ENCODE measurements at regions not wholly inside any gene's neighbourhood (a gene's known extent, or its start where the extent isn't known, plus 50 kb on each side); places are given as distances from the start of the nearest gene placed in this dataset.
"Not testable (repeated sequence)": the region's sequence is repeated elsewhere in the genome, so short reads cannot be mapped to it uniquely, and the experiment has no call there.

DNA sequence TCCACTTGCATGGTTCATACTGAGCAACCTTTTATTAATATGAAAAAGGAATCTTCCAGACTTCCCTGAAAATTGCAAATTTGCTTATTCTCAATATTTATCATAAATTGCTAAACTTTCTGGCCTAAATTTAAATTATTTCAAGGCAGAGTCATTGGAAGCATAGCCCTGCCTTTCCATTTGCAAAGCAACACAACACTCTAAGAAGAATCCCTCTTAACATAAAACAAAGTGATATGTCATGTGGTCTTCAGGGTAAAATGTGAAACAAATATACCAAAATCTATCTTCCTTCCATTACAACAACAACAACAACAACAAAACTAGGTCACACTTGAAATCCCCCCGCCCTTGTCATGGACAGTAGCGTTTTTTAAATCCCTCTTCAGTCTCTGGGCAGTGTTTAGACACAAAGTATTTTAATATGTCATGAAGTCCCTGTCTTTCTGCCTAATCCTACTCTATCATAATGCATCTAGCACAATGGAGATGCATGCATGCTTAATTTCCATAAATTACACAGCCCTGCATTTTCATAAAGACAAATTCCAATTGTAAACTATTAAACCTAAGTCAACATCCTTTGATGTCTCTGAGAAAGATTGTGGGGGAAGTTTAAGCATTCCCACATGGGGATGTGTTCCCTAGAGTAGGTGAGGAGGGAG, 668.9 kb upstream of the LCORL start:
- TF ChIP-seq, protein P1, sequence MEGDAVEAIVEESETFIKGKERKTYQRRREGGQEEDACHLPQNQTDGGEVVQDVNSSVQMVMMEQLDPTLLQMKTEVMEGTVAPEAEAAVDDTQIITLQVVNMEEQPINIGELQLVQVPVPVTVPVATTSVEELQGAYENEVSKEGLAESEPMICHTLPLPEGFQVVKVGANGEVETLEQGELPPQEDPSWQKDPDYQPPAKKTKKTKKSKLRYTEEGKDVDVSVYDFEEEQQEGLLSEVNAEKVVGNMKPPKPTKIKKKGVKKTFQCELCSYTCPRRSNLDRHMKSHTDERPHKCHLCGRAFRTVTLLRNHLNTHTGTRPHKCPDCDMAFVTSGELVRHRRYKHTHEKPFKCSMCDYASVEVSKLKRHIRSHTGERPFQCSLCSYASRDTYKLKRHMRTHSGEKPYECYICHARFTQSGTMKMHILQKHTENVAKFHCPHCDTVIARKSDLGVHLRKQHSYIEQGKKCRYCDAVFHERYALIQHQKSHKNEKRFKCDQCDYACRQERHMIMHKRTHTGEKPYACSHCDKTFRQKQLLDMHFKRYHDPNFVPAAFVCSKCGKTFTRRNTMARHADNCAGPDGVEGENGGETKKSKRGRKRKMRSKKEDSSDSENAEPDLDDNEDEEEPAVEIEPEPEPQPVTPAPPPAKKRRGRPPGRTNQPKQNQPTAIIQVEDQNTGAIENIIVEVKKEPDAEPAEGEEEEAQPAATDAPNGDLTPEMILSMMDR (IDR thresholded peaks at IDR 0.05), result no peak
- Histone ChIP-seq H3K27me3 (no peaks in the 10 kb centered on the region), H3K9me3 (no peaks in the 10 kb centered on the region), H3K27ac (no peak overlapping the region), H3K4me3 (no peak overlapping the region), H3K36me3 (no peaks in the 10 kb centered on the region), H3K4me1 (no peaks in the 10 kb centered on the region)
- no peak for DNase-seq (ENCODE audit: low spot score in 2 of 2)
- intact Hi-C loops (cut with DNase I), result no loop called here

DNA sequence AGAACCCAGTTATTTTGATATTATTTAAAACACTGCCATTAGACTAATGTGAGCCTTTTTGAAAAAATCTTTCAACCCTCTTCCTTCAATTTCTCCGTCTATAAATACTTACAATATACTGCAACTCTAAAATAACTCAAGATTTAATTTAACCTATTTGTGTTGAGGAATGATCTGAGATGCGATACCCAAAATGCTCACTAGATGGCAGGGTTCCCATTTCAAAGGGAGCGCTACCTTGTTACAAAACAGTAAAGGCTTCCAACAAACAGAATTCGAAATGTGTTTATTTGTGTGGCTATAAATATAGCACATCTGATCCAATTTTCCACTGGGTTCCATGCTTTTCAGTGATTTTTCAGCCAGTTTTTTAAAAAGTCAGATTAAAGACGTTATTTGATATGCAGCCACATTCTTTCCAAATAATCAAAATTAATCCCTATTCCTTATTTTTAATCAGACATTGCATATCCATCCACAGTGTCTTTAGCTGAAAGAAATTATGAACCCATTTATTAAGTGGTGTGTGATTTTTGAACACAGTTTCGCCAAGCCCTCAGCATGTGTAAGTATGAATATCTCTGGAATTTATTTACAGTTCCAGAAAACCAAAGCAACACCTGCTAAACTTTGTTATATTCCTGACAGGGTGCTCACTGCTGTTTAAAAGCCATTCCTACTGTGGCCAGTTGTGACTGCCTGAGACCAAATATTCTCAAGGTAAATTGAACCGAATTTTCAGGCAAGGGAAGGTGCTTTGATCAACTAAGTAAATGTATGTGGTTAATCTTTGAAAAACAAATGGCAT, 668.0 kb upstream of the LCORL start:
- H3K9me3 ChIP-seq, result no peaks in the 10 kb centered on the region
- H3K4me1 ChIP-seq, result no peaks in the 10 kb centered on the region
- TF ChIP-seq, protein P1 (IDR thresholded peaks at IDR 0.05), result peak in 2 of 3 experiments; percentile 53 to 80
- no peak overlapping the region for H3K27ac ChIP-seq
- DNase-seq (ENCODE audit: low spot score in 2 of 2), result no peak
- intact Hi-C loops (cut with DNase I), result loop anchor here (10.0 kb wide), 1 partner anchor 1995 kb away; no protein-coding TSS in a partner anchor
- H3K36me3 ChIP-seq, result no peaks in the 10 kb centered on the region
- H3K27me3 ChIP-seq, result no peaks in the 10 kb centered on the region
- H3K4me3 ChIP-seq, result no peak overlapping the region

DNA sequence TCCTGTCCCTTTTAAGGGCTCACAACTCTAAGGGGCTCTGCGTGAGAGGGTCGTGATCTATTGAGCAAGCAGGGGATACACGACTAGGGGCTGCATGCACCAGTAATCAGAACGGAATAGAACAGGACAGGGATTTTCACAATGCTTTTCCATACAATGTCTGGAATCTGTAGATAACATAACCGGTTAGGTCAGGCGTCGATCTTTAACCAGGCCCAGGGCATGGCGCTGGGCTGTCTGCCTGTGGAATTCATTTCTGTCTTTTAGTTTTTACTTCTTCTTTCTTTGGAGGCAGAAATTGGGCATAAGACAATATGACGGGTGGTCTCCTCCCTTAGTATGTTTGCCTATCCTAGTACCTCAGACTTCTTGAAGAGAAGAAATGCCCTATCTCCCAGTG, 666.8 kb upstream of the LCORL start:
- not testable (repeated sequence) for DNase-seq (ENCODE audit: low spot score in 2 of 2); H3K27me3 ChIP-seq; H3K27ac ChIP-seq; H3K9me3 ChIP-seq; H3K36me3 ChIP-seq; H3K4me1 ChIP-seq; H3K4me3 ChIP-seq
- intact Hi-C loops (cut with DNase I), result loop anchor here (10.0 kb wide), 1 partner anchor 1996 kb away; no protein-coding TSS in a partner anchor

DNA sequence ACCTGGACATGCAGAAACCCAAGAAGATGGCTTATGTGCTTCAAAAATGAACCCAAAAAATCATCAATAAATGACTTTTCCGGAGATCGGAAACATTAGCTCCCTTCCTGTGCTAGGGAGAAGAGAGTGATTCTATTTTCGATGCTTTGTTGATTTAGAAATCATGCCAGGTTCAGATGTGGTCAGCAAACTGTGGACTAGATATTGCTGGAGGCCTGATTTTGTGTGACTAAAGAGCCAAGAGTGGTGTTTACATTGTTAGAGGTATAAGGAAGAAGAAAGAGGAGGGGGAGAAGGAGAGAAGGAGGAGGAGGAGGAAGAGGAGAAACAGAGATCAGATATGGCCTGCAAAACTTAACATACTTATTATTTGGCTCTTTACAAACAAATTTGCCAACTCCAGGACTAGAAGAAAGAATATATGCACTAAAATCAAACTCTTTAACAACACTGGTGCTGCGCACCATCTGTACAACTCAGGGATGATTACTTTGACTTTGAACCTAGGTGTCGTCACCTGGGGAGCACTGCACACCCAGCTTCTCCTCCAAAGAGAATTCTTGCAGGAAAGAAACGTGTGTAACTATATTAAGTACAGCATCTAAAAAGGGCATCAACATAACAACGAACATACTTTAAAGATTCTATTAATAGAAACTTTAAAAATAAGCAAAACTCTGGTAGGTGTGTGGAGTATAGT, 664.9 kb upstream of the LCORL start:
- no peaks in the 10 kb centered on the region for H3K27me3 ChIP-seq
- no peak for DNase-seq (ENCODE audit: low spot score in 2 of 2)
- H3K36me3 ChIP-seq, result no peaks in the 10 kb centered on the region
- H3K9me3 ChIP-seq, result no peaks in the 10 kb centered on the region
- TF ChIP-seq, protein P1 (IDR thresholded peaks at IDR 0.05), result no peak
- H3K4me3 ChIP-seq, result no peak overlapping the region
- no peak overlapping the region for H3K27ac ChIP-seq
- no peaks in the 10 kb centered on the region for H3K4me1 ChIP-seq
- intact Hi-C loops (cut with DNase I), result loop anchor here (10.0 kb wide), 1 partner anchor 1998 kb away; no protein-coding TSS in a partner anchor

DNA sequence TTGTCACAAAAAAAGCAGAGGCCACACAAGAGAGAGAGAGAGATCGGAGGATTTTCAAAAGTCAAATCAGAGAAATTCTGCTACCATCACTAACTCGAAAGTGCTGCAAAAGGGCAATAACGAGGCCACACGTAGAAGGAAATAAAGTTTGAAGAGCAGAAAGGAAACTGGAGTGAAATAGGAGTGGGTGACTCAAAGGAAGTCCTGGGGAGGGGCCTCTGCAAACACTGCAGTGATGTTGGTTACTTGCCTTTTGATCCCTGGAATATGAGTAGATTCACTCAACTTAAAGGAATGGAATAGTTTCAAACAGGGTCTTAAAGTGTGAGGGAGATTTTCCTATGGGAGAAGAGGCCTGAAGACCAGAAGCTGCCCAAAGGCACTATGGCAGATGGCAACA, 663.4 kb upstream of the LCORL start:
- H3K4me1 ChIP-seq, result no peaks in the 10 kb centered on the region
- H3K36me3 ChIP-seq, result no peaks in the 10 kb centered on the region
- H3K9me3 ChIP-seq, result no peaks in the 10 kb centered on the region
- DNase-seq (ENCODE audit: low spot score in 2 of 2), result no peak
- no peaks in the 10 kb centered on the region for H3K27me3 ChIP-seq
- H3K27ac ChIP-seq, result no peak overlapping the region
- H3K4me3 ChIP-seq, result no peak overlapping the region
- intact Hi-C loops (cut with DNase I), result loop anchor here (10.0 kb wide), 1 partner anchor 2000 kb away; no protein-coding TSS in a partner anchor
- TF ChIP-seq, protein P1 (IDR thresholded peaks at IDR 0.05), result no peak

DNA sequence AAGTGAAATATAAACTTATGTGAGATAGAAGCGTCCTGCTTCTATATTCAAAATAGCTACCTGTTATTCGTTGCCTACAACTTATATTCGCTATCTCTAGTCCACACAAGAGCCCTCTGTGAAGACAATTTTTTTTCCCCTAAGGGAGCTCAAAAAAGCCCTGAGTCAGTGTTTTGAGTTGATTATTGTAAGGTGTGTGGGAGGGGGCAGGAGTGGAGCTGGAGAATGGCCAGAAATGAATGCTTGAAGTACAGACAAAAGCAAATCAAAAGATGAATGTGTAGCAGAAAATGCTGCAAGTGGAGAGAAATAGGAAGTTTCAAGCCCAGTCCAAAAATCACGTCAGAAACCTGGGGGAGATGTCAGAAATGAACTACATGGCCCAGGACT, 655.0 kb upstream of the LCORL start:
- DNase-seq (ENCODE audit: low spot score in 2 of 2), result no peak
- intact Hi-C loops (cut with DNase I), result no loop called here
- Histone ChIP-seq H3K4me1 (no peaks in the 10 kb centered on the region), H3K4me3 (no peak overlapping the region), H3K36me3 (no peaks in the 10 kb centered on the region), H3K27me3 (no peaks in the 10 kb centered on the region), H3K9me3 (no peaks in the 10 kb centered on the region), H3K27ac (no peak overlapping the region)
- TF ChIP-seq, protein P1 (IDR thresholded peaks at IDR 0.05), result no peak

Measured in ascending aorta (tissue), 2 donors.